H1 (cell line): ENCODE measurements at regions not wholly inside any gene's neighbourhood (a gene's known extent, or its start where the extent isn't known, plus 50 kb on each side); places are given as distances from the start of the nearest gene placed in this dataset.

Experiments used
- CTCF ChIA-PET: fragments of 300-600 bp; sonication (Branson Sonifier 250); formaldehyde crosslinking; loops from one replicate; lab custom pipeline; 2021; ENCODE audit not compliant: partially characterized antibody; lab: Charles Lee
- POLR2A ChIA-PET: fragments of 300-600 bp; sonication (Branson Sonifier 250); formaldehyde crosslinking; loops from one replicate; lab custom pipeline; 2021; ENCODE audit warnings: inconsistent platforms; ENCODE audit not compliant: partially characterized antibody; lab: Charles Lee
- DNase-seq, 2 experiments: peaks; one replicate each; pipeline versions ENCODE4 v3.0.0 to v3.0.0-alpha.2; 2010 to 2022; ENCODE audit warnings: low spot score in 2 of 2, low read depth in 1 of 2, mixed read lengths in 1 of 2
- FAIRE-seq: peaks from 2 replicates; lab custom pipeline; 2011; peaks lifted over from hg19 to GRCh38; lab: Jason Lieb, UNC
- H2AFZ ChIP-seq: 2 replicates; pipeline ENCODE4 v1.8.1; 2012; ENCODE audit warnings: low read length, inconsistent platforms
- H2AK5ac ChIP-seq: 2 replicates; pipeline ENCODE4 v1.6.1; 2013; ENCODE audit warnings: low read depth, low read length
- H2BK120ac ChIP-seq: replicated peaks from 2 replicates; pipeline ENCODE3; 2013; ENCODE audit warnings: low read depth, low read length, inconsistent platforms
- H2BK12ac ChIP-seq: 2 replicates; pipeline ENCODE4 v1.6.1; 2013; ENCODE audit warnings: low read depth, low read length
- H2BK15ac ChIP-seq: 2 replicates; pipeline ENCODE4 v1.6.1; 2013; ENCODE audit warnings: low read length
- H2BK20ac ChIP-seq: 2 replicates; pipeline ENCODE4 v1.6.1; 2013; ENCODE audit warnings: low read length
- H2BK5ac ChIP-seq: 2 replicates; pipeline ENCODE4 v1.6.1; 2013; ENCODE audit warnings: low read depth, low read length
- H3K14ac ChIP-seq: 2 replicates; pipeline ENCODE4 v1.6.1; 2013; ENCODE audit warnings: inconsistent platforms; ENCODE audit not compliant: insufficient read length
- H3K18ac ChIP-seq: 2 replicates; pipeline ENCODE4 v1.6.1; 2013; ENCODE audit warnings: low read length; ENCODE audit errors: extremely low read depth
- H3K23ac ChIP-seq: 2 replicates; pipeline ENCODE4 v1.6.1; 2013; ENCODE audit warnings: inconsistent platforms; ENCODE audit not compliant: insufficient read length
- H3K23me2 ChIP-seq: 2 replicates; pipeline ENCODE4 v1.6.1; 2013; ENCODE audit warnings: low read depth, low read length
- H3K27ac ChIP-seq: 2 replicates; pipeline ENCODE4 v1.6.1; 2011; ENCODE audit warnings: low read depth, low read length, inconsistent platforms
- H3K27me3 ChIP-seq, 4 experiments: replicated peaks in 1 of 4; 1 replicate in 1 of 4; 2 replicates in 3 of 4; pipeline versions ENCODE4 v1.6.1 to v1.8.1; 2011 to 2013; ENCODE audit warnings: low read length in 3 of 4, mild to moderate bottlenecking in 3 of 4, inconsistent platforms in 2 of 4, mixed read lengths in 2 of 4, moderate library complexity in 1 of 4; ENCODE audit not compliant: control insufficient read depth in 3 of 4, insufficient read depth in 3 of 4; ENCODE audit errors: extremely low read depth in 1 of 4
- H3K36me3 ChIP-seq, 4 experiments: 2 replicates each; pipeline versions ENCODE4 v1.6.1 to v1.8.1; 2011 to 2013; ENCODE audit warnings: mild to moderate bottlenecking in 4 of 4, low read length in 3 of 4, moderate library complexity in 2 of 4, control low read depth in 1 of 4, inconsistent platforms in 1 of 4; ENCODE audit not compliant: insufficient read depth in 4 of 4, control insufficient read depth in 2 of 4
- H3K4ac ChIP-seq: replicated peaks from 2 replicates; pipeline ENCODE3; 2013; ENCODE audit warnings: low read length, low read depth, mixed read lengths, inconsistent platforms; ENCODE audit not compliant: insufficient read length
- H3K4me1 ChIP-seq, 4 experiments: replicated peaks in 1 of 4; 1 replicate in 1 of 4; 2 replicates in 3 of 4; pipeline versions ENCODE4 v1.6.1 to v1.8.1; 2011 to 2013; ENCODE audit warnings: low read length in 3 of 4, inconsistent platforms in 2 of 4, mixed read lengths in 1 of 4; ENCODE audit not compliant: insufficient read depth in 4 of 4, control insufficient read depth in 3 of 4
- H3K4me2 ChIP-seq, 2 experiments: 2 replicates each; pipeline versions ENCODE4 v1.6.1 to v1.8.1; 2011 to 2013; ENCODE audit warnings: low read depth in 2 of 2, low read length in 2 of 2, control low read depth in 1 of 2, inconsistent platforms in 1 of 2, mild to moderate bottlenecking in 1 of 2; ENCODE audit not compliant: insufficient read depth in 1 of 2
- H3K4me3 ChIP-seq, 4 experiments: fragments of 200-600, 300-600 bp in 1 of 4; sonication (generic), shearing (Covaris generic), sonication (Bioruptor Twin) in 1 of 4; 2 replicates each; pipeline versions ENCODE4 v1.5.1 to v1.8.1; 2011 to 2016; ENCODE audit warnings: low read length in 4 of 4, low read depth in 3 of 4, control low read depth in 2 of 4, inconsistent platforms in 2 of 4, mild to moderate bottlenecking in 2 of 4, mixed read lengths in 1 of 4, moderate library complexity in 1 of 4; ENCODE audit not compliant: insufficient read depth in 2 of 4; ENCODE audit errors: extremely low read depth in 1 of 4
- H3K56ac ChIP-seq: replicated peaks from 2 replicates; pipeline ENCODE3; 2013; ENCODE audit warnings: low read depth, mild to moderate bottlenecking, mixed read lengths, low read length, inconsistent platforms; ENCODE audit not compliant: insufficient read length
- H3K79me1 ChIP-seq: 2 replicates; pipeline ENCODE4 v1.6.1; 2013; ENCODE audit warnings: low read depth, low read length, control low read depth
- H3K79me2 ChIP-seq, 2 experiments: 2 replicates each; pipeline versions ENCODE4 v1.6.1 to v1.8.1; 2012 to 2013; ENCODE audit warnings: low read length in 2 of 2, mild to moderate bottlenecking in 2 of 2, inconsistent platforms in 1 of 2; ENCODE audit not compliant: insufficient read depth in 2 of 2, control insufficient read depth in 1 of 2
- H3K9ac ChIP-seq, 4 experiments: replicated peaks in 1 of 4; 1 replicate in 1 of 4; 2 replicates in 3 of 4; pipeline versions ENCODE4 v1.6.1 to v1.8.1; 2011 to 2013; ENCODE audit warnings: low read depth in 3 of 4, low read length in 3 of 4, control low read depth in 2 of 4, mild to moderate bottlenecking in 2 of 4, moderate library complexity in 2 of 4, inconsistent platforms in 1 of 4; ENCODE audit errors: extremely low read depth in 1 of 4
- H3K9me3 ChIP-seq, 2 experiments: 2 replicates each; pipeline versions ENCODE4 v1.6.1 to v1.8.1; 2012 to 2013; ENCODE audit warnings: mild to moderate bottlenecking in 2 of 2, moderate library complexity in 2 of 2, control low read depth in 1 of 2, inconsistent platforms in 1 of 2, low read depth in 1 of 2, low read length in 1 of 2, mixed read lengths in 1 of 2; ENCODE audit not compliant: insufficient read depth in 2 of 2
- H4K20me1 ChIP-seq, 2 experiments: replicated peaks in 1 of 2; 2 replicates each; pipeline versions ENCODE3 to v1.8.1; 2011 to 2013; ENCODE audit warnings: inconsistent platforms in 2 of 2, low read length in 2 of 2, mild to moderate bottlenecking in 1 of 2; ENCODE audit not compliant: insufficient read depth in 2 of 2, control insufficient read depth in 1 of 2
- H4K5ac ChIP-seq: 2 replicates; pipeline ENCODE4 v1.6.1; 2013; ENCODE audit warnings: low read length, low read depth, mixed read lengths, inconsistent platforms; ENCODE audit not compliant: insufficient read length
- H4K8ac ChIP-seq: 2 replicates; pipeline ENCODE4 v1.8.0; 2013; ENCODE audit warnings: mild to moderate bottlenecking, moderate library complexity, low read length, inconsistent platforms; ENCODE audit not compliant: insufficient read depth; ENCODE audit errors: extremely low read depth
- H4K91ac ChIP-seq: replicated peaks from 2 replicates; pipeline ENCODE3; 2013; ENCODE audit warnings: low read length, mixed read lengths, inconsistent platforms; ENCODE audit not compliant: insufficient read length
- E2F6 ChIP-seq: IDR thresholded peaks from 2 replicates; pipeline ENCODE4 v1.6.1; 2012; ENCODE audit warnings: inconsistent platforms
- GABPA ChIP-seq: IDR thresholded peaks from 2 replicates; pipeline ENCODE4 v1.6.1; 2011; ENCODE audit warnings: mild to moderate bottlenecking, low read length, moderate library complexity, borderline replicate concordance; ENCODE audit not compliant: insufficient read depth
- GTF2F1 ChIP-seq: IDR thresholded peaks from 2 replicates; pipeline ENCODE4 v1.6.1; 2012; ENCODE audit warnings: low read depth, low read length, improper control_type of control experiment, borderline replicate concordance
- JUND ChIP-seq: IDR thresholded peaks from 2 replicates; pipeline ENCODE4 v1.6.1; 2011; ENCODE audit warnings: mild to moderate bottlenecking, improper control_type of control experiment, low read length
- KDM5A ChIP-seq: fragments of 200-600 bp; IDR thresholded peaks from 2 replicates; pipeline ENCODE4 v1.7.1; 2012; ENCODE audit warnings: mild to moderate bottlenecking, low read length, inconsistent platforms, mixed read lengths
- NRF1 ChIP-seq: IDR thresholded peaks from 2 replicates; pipeline ENCODE4 v1.6.1; 2011; ENCODE audit warnings: mild to moderate bottlenecking, low read depth, low read length, improper control_type of control experiment
- POU5F1 ChIP-seq: IDR thresholded peaks from 2 replicates; pipeline ENCODE4 v1.6.1; 2011; ENCODE audit warnings: low read depth, mild to moderate bottlenecking, low read length, moderate library complexity
- RFX5 ChIP-seq: IDR thresholded peaks from 2 replicates; pipeline ENCODE4 v1.6.1; 2011; ENCODE audit warnings: low read depth, low read length, improper control_type of control experiment, borderline replicate concordance
- RNF2 ChIP-seq: fragments of 200-900, 300-1000 bp; sonication (generic); IDR thresholded peaks from 2 replicates; pipeline ENCODE4 v1.7.1; 2016; ENCODE audit warnings: borderline replicate concordance, low read depth, mild to moderate bottlenecking, antibody characterized with exemption, low read length; ENCODE audit not compliant: poor library complexity, severe bottlenecking; ENCODE audit errors: missing control alignments
- SIX5 ChIP-seq: IDR thresholded peaks from 2 replicates; pipeline ENCODE4 v1.6.1; 2011; ENCODE audit warnings: mild to moderate bottlenecking, low read depth, low read length
- TEAD4 ChIP-seq: IDR thresholded peaks from 2 replicates; pipeline ENCODE4 v1.6.1; 2012; ENCODE audit warnings: low read depth, low read length, inconsistent platforms, mixed read lengths
- USF2 ChIP-seq: IDR thresholded peaks from 2 replicates; pipeline ENCODE4 v1.6.1; 2011; ENCODE audit warnings: low read length, improper control_type of control experiment

DNA sequence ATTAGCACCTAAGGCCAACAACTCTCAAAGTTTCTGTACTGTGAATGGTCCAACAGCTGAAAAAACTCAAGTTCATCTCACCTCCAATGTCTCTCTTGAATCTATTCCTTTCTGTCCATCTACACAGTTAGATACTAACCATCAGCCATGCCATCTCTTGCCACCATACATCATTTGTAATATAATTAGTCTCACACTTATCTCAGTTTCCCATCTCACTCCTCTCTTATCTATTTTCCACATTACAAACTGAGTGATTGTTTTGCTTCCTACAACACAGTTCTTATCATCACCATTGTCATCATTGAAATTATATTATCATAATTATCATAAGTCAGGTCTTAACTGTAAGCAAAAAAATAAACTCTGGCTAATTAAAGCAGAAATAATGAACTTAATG, 393.9 kb downstream of the PRELID2 start:
- Histone ChIP-seq H3K23ac (no peak overlapping the region), H3K9me3 (no peaks in the 10 kb centered on the region), H2BK5ac (no peak overlapping the region), H3K79me1 (no peaks in the 10 kb centered on the region), H3K4me1 (no peaks in the 10 kb centered on the region; a peak in 1 of 7 replicates), H2BK12ac (no peak overlapping the region), H3K36me3 (no peaks in the 10 kb centered on the region), H3K4me3 (no peak overlapping the region), H3K23me2 (no peaks in the 10 kb centered on the region), H2BK15ac (no peak overlapping the region), H3K4me2 (no peak overlapping the region), H3K14ac (no peak overlapping the region), H3K79me2 (no peaks in the 10 kb centered on the region), H3K4ac (no peak overlapping the region), H4K20me1 (no peaks in the 10 kb centered on the region), H4K91ac (no peak overlapping the region), H4K5ac (no peak overlapping the region), H3K18ac (no peak overlapping the region), H3K27ac (no peak overlapping the region), H3K27me3 (no peaks in the 10 kb centered on the region), H3K56ac (no peak overlapping the region), H2AFZ (no peak overlapping the region), H4K8ac (no peak overlapping the region), H2BK120ac (no peak overlapping the region), H3K9ac (no peak overlapping the region), H2BK20ac (no peak overlapping the region), H2AK5ac (no peak overlapping the region)
- ChIA-PET CTCF (no interaction called here), POLR2A (no interaction called here)
- FAIRE-seq (no peak), DNase-seq (no peak)
- TF ChIP-seq RNF2 (no peak), NRF1 (no peak), RFX5 (no peak), JUND (no peak), POU5F1 (no peak), SIX5 (no peak), KDM5A (no peak), TEAD4 (no peak), USF2 (no peak), GTF2F1 (no peak), E2F6 (no peak), GABPA (no peak)
